OCI-LY1 (cell line): ENCODE measurements at regions not wholly inside any gene's neighbourhood (a gene's known extent, or its start where the extent isn't known, plus 50 kb on each side); places are given as distances from the start of the nearest gene placed in this dataset.

ENCODE experiments used
- H2AFZ ChIP-seq: fragments of 200-600 bp; sonication (generic), shearing (Covaris generic); 2 replicates; pipeline ENCODE4 v1.6.0; 2014; ENCODE audit warnings: antibody characterized with exemption, mild to moderate bottlenecking, low read length
- H3F3A ChIP-seq: fragments of 200-600 bp; sonication (generic), shearing (Covaris generic); 2 replicates; pipeline ENCODE4 v1.6.0; 2014; ENCODE audit warnings: mild to moderate bottlenecking, antibody characterized with exemption, low read length, moderate library complexity; ENCODE audit not compliant: insufficient read depth
- H3K27ac ChIP-seq: fragments of 200-600 bp; sonication (generic); 2 replicates; pipeline ENCODE4 v1.5.1; 2014; ENCODE audit warnings: low read length, mixed run types, mild to moderate bottlenecking, low read depth; ENCODE audit not compliant: poor library complexity, severe bottlenecking
- H3K27me3 ChIP-seq: fragments of 200-600 bp; sonication (generic); 2 replicates; pipeline ENCODE4 v1.6.0; 2014; ENCODE audit warnings: antibody characterized with exemption, mild to moderate bottlenecking, low read length, moderate library complexity; ENCODE audit not compliant: insufficient read depth
- H3K36me3 ChIP-seq: fragments of 200-600 bp; sonication (generic); 2 replicates; pipeline ENCODE4 v1.6.1; 2014; ENCODE audit warnings: mild to moderate bottlenecking, antibody characterized with exemption, low read length, moderate library complexity, mixed read lengths; ENCODE audit not compliant: insufficient read depth
- H3K4me1 ChIP-seq: fragments of 200-600 bp; sonication (generic); 2 replicates; pipeline ENCODE4 v1.5.1; 2014; ENCODE audit warnings: mild to moderate bottlenecking, low read length, moderate library complexity; ENCODE audit not compliant: insufficient read depth, severe bottlenecking
- H3K4me2 ChIP-seq: fragments of 200-600 bp; sonication (generic), shearing (Covaris generic); 2 replicates; pipeline ENCODE4 v1.6.1; 2014; ENCODE audit warnings: low read length
- H3K4me3 ChIP-seq: fragments of 200-600 bp; sonication (generic); 2 replicates; pipeline ENCODE4 v1.5.1; 2014; ENCODE audit warnings: low read length, low read depth, mild to moderate bottlenecking, mixed read lengths; ENCODE audit not compliant: poor library complexity, severe bottlenecking
- H3K79me2 ChIP-seq: fragments of 200-600 bp; shearing (Covaris generic); 2 replicates; pipeline ENCODE4 v1.6.1; 2016; ENCODE audit warnings: mixed run types, low read length, mixed read lengths; ENCODE audit not compliant: insufficient read depth
- H3K9ac ChIP-seq: fragments of 200-600 bp; sonication (generic), shearing (Covaris generic); 2 replicates; pipeline ENCODE4 v1.6.1; 2014; ENCODE audit warnings: mild to moderate bottlenecking, low read length, mixed read lengths
- H3K9me2 ChIP-seq: fragments of 200-600 bp; sonication (generic), shearing (Covaris generic); 2 replicates; pipeline ENCODE4 v1.6.1; 2014; ENCODE audit warnings: low read depth, mild to moderate bottlenecking, low read length, mixed read lengths
- H3K9me3 ChIP-seq: fragments of 200-600 bp; shearing (Covaris generic); 2 replicates; pipeline ENCODE4 v1.6.1; 2014; ENCODE audit warnings: low read length, mixed read lengths
- H4K20me1 ChIP-seq: fragments of 200-600 bp; sonication (generic), shearing (Covaris generic); 2 replicates; pipeline ENCODE4 v1.6.0; 2016; ENCODE audit warnings: mild to moderate bottlenecking, low read length; ENCODE audit not compliant: insufficient read depth
- CTCF ChIP-seq: fragments of 200-600 bp; sonication (generic), shearing (Covaris generic); IDR thresholded peaks from 2 replicates; pipeline ENCODE4 v1.5.1; 2017; ENCODE audit warnings: mild to moderate bottlenecking, antibody characterized with exemption, low read length, moderate library complexity, mixed read lengths
- EZH2 ChIP-seq: fragments of 200-600 bp; sonication (generic), shearing (Covaris generic); IDR thresholded peaks from 2 replicates; pipeline ENCODE4 v1.8.0; 2017; ENCODE audit warnings: borderline replicate concordance, mixed run types, mild to moderate bottlenecking, antibody characterized with exemption, low read length, moderate library complexity, mixed read lengths

GRCh38 chr2:147320146-147320545 is 524.7 kb upstream of the ACVR2A start:
- Histone ChIP-seq H3K4me1 (no peaks in the 10 kb centered on the region), H3K36me3 (no peaks in the 10 kb centered on the region), H3K9ac (no peak overlapping the region), H2AFZ (no peak overlapping the region), H3K27ac (no peak overlapping the region), H3K9me2 (no peaks in the 10 kb centered on the region), H4K20me1 (no peaks in the 10 kb centered on the region), H3F3A (no peaks in the 10 kb centered on the region), H3K9me3 (no peaks in the 10 kb centered on the region), H3K4me2 (no peak overlapping the region), H3K79me2 (no peaks in the 10 kb centered on the region), H3K4me3 (no peak overlapping the region), H3K27me3 (no peaks in the 10 kb centered on the region)
- TF ChIP-seq CTCF (no peak), EZH2 (no peak)

GRCh38 chr2:147311058-147311430 is 533.8 kb upstream of the ACVR2A start:
- H3K36me3 ChIP-seq = no peaks in the 10 kb centered on the region
- no peaks in the 10 kb centered on the region for H3K4me1 ChIP-seq
- TF ChIP-seq EZH2 (no peak), CTCF (no peak)
- no peaks in the 10 kb centered on the region for H4K20me1 ChIP-seq
- no peak overlapping the region for H3K4me3 ChIP-seq
- H3K4me2 ChIP-seq = no peak overlapping the region
- no peaks in the 10 kb centered on the region for H3K9me3 ChIP-seq
- H3F3A ChIP-seq = no peaks in the 10 kb centered on the region
- no peaks in the 10 kb centered on the region for H3K79me2 ChIP-seq
- no peak overlapping the region for H2AFZ ChIP-seq
- H3K9ac ChIP-seq = no peak overlapping the region
- H3K9me2 ChIP-seq = no peaks in the 10 kb centered on the region
- H3K27ac ChIP-seq = no peak overlapping the region
- no peaks in the 10 kb centered on the region for H3K27me3 ChIP-seq

GRCh38 chr2:147310335-147311057 is 534.3 kb upstream of the ACVR2A start:
- no peak overlapping the region for H3K9ac ChIP-seq
- TF ChIP-seq EZH2 = no peak
- TF ChIP-seq CTCF = no peak
- H3K4me3 ChIP-seq = no peak overlapping the region
- no peaks in the 10 kb centered on the region for H3F3A ChIP-seq
- H3K9me3 ChIP-seq = no peaks in the 10 kb centered on the region
- H3K4me1 ChIP-seq = no peaks in the 10 kb centered on the region
- H4K20me1 ChIP-seq = no peaks in the 10 kb centered on the region
- no peaks in the 10 kb centered on the region for H3K9me2 ChIP-seq
- H3K27ac ChIP-seq = no peak overlapping the region
- no peaks in the 10 kb centered on the region for H3K27me3 ChIP-seq
- no peak overlapping the region for H2AFZ ChIP-seq
- no peak overlapping the region for H3K4me2 ChIP-seq
- no peaks in the 10 kb centered on the region for H3K36me3 ChIP-seq
- no peaks in the 10 kb centered on the region for H3K79me2 ChIP-seq
